Thyroid gland (tissue), 4 donors: ENCODE measurements at regions not wholly inside any gene's neighbourhood (a gene's known extent, or its start where the extent isn't known, plus 50 kb on each side); places are given as distances from the start of the nearest gene placed in this dataset.

Source experiments
- DNase-seq, 2 donors: peaks; one replicate each; pipeline ENCODE4 v3.0.0-alpha.2; 2019
- H3K27ac ChIP-seq, 3 donors: fragments of 200-600 bp; sonication (generic); 1 replicate in 2 of 3; 2 replicates in 1 of 3; pipeline ENCODE4 v1.5.1; 2016 to 2019; ENCODE audit warnings: mild to moderate bottlenecking in 1 of 3, moderate library complexity in 1 of 3
- H3K27me3 ChIP-seq: fragments of 200-600 bp; sonication (generic); one replicate; pipeline ENCODE4 v1.5.1; 2019
- H3K36me3 ChIP-seq, 2 donors: fragments of 200-600 bp; sonication (generic); one replicate each; pipeline ENCODE4 v1.5.1; 2016 to 2019
- H3K4me1 ChIP-seq, 2 donors: fragments of 200-600 bp; sonication (generic); one replicate each; pipeline ENCODE4 v1.5.1; 2017 to 2019
- H3K4me3 ChIP-seq, 3 donors: fragments of 200-600 bp; sonication (generic); replicated peaks in 1 of 3; 1 replicate in 2 of 3; 2 replicates in 1 of 3; pipeline ENCODE4 v1.5.1; 2016; ENCODE audit warnings: mild to moderate bottlenecking in 1 of 3
- H3K9me3 ChIP-seq: fragments of 200-600 bp; sonication (generic); one replicate; pipeline ENCODE4 v1.5.1; 2017
- CTCF ChIP-seq, 6 experiments: fragments of 200-600 bp in 3 of 6; fragments of 450-650 bp in 3 of 6; sonication (generic) in 3 of 6; IDR thresholded peaks; one replicate each; pipeline ENCODE4 v1.5.1; 2016 to 2019; ENCODE audit warnings: antibody characterized with exemption in 6 of 6, mild to moderate bottlenecking in 2 of 6, inconsistent platforms in 1 of 6, moderate library complexity in 1 of 6
- POLR2A ChIP-seq, 2 donors: fragments of 450-650 bp; IDR thresholded peaks; one replicate each; pipeline ENCODE4 v1.6.1; 2017; ENCODE audit warnings: antibody characterized with exemption in 2 of 2, mild to moderate bottlenecking in 2 of 2, moderate library complexity in 1 of 2
- WGBS, 2 donors: methylation state at CpG; one replicate each; pipeline ENCODE4 v1.1.5; 2017; 5-methylcytosine and 5-hydroxymethylcytosine counted together
- intact Hi-C: fragments of 100-400 bp; cut with DNase I; formaldehyde crosslinking; loops from one replicate; pipeline ENCODE4 v1.15.1; 2023

DNA sequence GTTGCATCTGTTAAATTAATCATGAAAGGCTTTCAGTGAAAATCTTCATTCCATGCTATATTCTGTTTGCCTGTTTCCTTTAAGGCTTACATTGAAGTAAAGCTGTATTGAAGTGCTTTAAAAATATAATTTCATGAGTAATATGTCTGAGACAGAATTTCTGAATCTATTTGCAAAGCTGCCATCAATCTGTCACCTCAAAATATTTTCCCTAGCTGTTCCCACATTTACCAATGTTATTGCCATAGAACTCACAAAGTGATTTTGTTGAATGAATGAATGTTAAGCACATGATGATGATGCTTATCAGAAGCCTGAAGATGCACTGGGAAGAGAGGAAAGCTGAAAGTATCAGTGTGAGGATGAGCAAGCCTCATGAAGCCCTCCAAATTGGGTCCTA is 115.8 kb downstream of the NHLRC3 start:
- intact Hi-C loops: no loop called here
- H3K4me3 ChIP-seq: no peak overlapping the region
- TF ChIP-seq POLR2A (IDR thresholded peaks at IDR 0.05) (no peak), CTCF (IDR thresholded peaks at IDR 0.05) (no peak)
- no peaks in the 10 kb centered on the region for H3K27me3 ChIP-seq
- no peaks in the 10 kb centered on the region for H3K36me3 ChIP-seq
- no peak overlapping the region for H3K27ac ChIP-seq
- H3K4me1 ChIP-seq: no peaks in the 10 kb centered on the region
- no peak for DNase-seq
- H3K9me3 ChIP-seq: no peaks in the 10 kb centered on the region

DNA sequence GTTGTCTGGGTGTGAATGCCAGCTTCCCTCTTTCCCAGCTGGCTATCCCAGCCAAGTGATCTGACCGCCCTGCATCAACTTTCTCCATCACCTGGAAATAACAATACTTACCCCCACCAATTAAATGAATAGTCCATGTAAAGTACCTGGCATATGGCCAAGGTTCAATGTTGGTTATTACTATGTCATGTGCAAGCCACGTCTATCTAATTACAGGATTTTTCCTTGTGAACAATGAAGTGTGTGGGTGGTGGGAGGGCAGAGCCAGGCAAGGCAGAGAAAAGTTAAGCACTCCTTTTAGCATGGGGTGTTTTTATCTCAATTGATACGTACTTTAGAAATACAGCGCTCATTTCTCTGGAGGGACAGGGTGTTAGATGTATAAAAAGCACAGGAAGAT is 121.1 kb downstream of the NHLRC3 start:
- H3K9me3 ChIP-seq: no peaks in the 10 kb centered on the region
- no peaks in the 10 kb centered on the region for H3K36me3 ChIP-seq
- H3K4me3 ChIP-seq: no peak overlapping the region
- 38 to 40% methylated on average over 4 of the region's 4 CpGs for WGBS, 2 donors
- no peak overlapping the region for H3K27ac ChIP-seq
- intact Hi-C loops: no loop called here
- TF ChIP-seq POLR2A (IDR thresholded peaks at IDR 0.05): no peak
- TF ChIP-seq CTCF (IDR thresholded peaks at IDR 0.05): no peak
- H3K4me1 ChIP-seq: no peaks in the 10 kb centered on the region
- DNase-seq: no peak
- no peaks in the 10 kb centered on the region for H3K27me3 ChIP-seq

DNA sequence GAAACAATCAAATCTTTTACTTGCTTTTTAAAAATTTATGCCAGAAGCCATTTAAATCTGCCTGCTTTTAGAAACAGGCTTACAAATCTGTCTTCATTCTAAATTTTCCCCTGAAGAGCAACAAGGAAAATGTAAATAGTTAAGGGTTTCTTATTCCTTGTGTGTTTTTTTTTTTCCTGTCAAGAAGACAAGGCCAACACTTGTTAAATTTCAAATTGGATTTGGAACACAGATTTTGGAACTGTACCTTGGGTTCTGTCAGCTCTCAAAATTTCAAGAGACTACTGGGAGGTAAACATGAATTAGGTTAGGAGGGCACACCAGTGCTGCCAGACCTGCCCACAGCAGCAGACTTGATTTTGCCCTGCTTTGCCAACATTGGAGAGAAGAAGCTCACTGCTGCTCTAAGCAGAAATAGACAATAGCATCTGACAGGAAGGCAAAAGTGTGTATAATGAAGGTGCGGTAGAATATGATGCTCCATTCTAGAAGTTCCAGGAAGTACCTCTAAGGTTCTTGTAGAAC is 121.7 kb downstream of the NHLRC3 start:
- H3K27me3 ChIP-seq: no peaks in the 10 kb centered on the region
- H3K4me3 ChIP-seq: no peak overlapping the region
- TF ChIP-seq POLR2A (IDR thresholded peaks at IDR 0.05) (no peak), CTCF (IDR thresholded peaks at IDR 0.05) (no peak)
- intact Hi-C loops: no loop called here
- no peaks in the 10 kb centered on the region for H3K4me1 ChIP-seq
- H3K27ac ChIP-seq: no peak overlapping the region
- no peaks in the 10 kb centered on the region for H3K9me3 ChIP-seq
- no peak for DNase-seq
- no peaks in the 10 kb centered on the region for H3K36me3 ChIP-seq
- WGBS, 2 donors: 87 to 88% methylated on average over 1 of the region's 1 CpG

GRCh38 chr13:39167018-39167417 is 128.8 kb downstream of the NHLRC3 start:
- H3K27ac ChIP-seq: no peak overlapping the region
- WGBS, 2 donors: 63 to 64% methylated on average over 3 of the region's 3 CpGs
- no peak overlapping the region for H3K4me3 ChIP-seq
- no peak for DNase-seq
- no peaks in the 10 kb centered on the region for H3K4me1 ChIP-seq
- TF ChIP-seq CTCF (IDR thresholded peaks at IDR 0.05) (no peak), POLR2A (IDR thresholded peaks at IDR 0.05) (no peak)
- no peaks in the 10 kb centered on the region for H3K36me3 ChIP-seq
- H3K27me3 ChIP-seq: no peaks in the 10 kb centered on the region
- no peaks in the 10 kb centered on the region for H3K9me3 ChIP-seq
- intact Hi-C loops: no loop called here

- WGBS, 2 donors: 39 to 45% methylated on average over 2 of the region's 2 CpGs
Measured at GRCh38 chr13:39170711-39171110, 132.5 kb downstream of the NHLRC3 start.

More at GRCh38 chr13:39170711-39171110, 132.5 kb downstream of the NHLRC3 start:
- H3K9me3 ChIP-seq: no peaks in the 10 kb centered on the region
- no peaks in the 10 kb centered on the region for H3K4me1 ChIP-seq
- H3K27ac ChIP-seq: no peak overlapping the region
- no peaks in the 10 kb centered on the region for H3K36me3 ChIP-seq
- DNase-seq: no peak
- intact Hi-C loops: no loop called here
- no peak overlapping the region for H3K4me3 ChIP-seq
- no peaks in the 10 kb centered on the region for H3K27me3 ChIP-seq
- no peak for TF ChIP-seq POLR2A (IDR thresholded peaks at IDR 0.05)
- no peak for TF ChIP-seq CTCF (IDR thresholded peaks at IDR 0.05)
